Skeletal muscle tissue (tissue), 3 donors: ENCODE measurements at regions not wholly inside any gene's neighbourhood (a gene's known extent, or its start where the extent isn't known, plus 50 kb on each side); places are given as distances from the start of the nearest gene placed in this dataset.

Source experiments
- H3K27ac ChIP-seq: one replicate; pipeline ENCODE4 v1.7.0; 2013; ENCODE audit warnings: mild to moderate bottlenecking, low read depth, low read length, inconsistent platforms
- H3K27me3 ChIP-seq, 3 donors: one replicate each; pipeline ENCODE4 v1.7.0; 2013; ENCODE audit warnings: low read length in 3 of 3; ENCODE audit not compliant: control insufficient read depth in 3 of 3, insufficient read depth in 3 of 3
- H3K36me3 ChIP-seq, 3 donors: one replicate each; pipeline ENCODE4 v1.7.0; 2013; ENCODE audit warnings: low read length in 3 of 3; ENCODE audit not compliant: control insufficient read depth in 3 of 3, insufficient read depth in 3 of 3
- H3K4me1 ChIP-seq, 3 donors: one replicate each; pipeline ENCODE4 v1.7.0; 2013; ENCODE audit warnings: low read length in 3 of 3, mild to moderate bottlenecking in 3 of 3; ENCODE audit not compliant: control insufficient read depth in 3 of 3, insufficient read depth in 3 of 3
- H3K4me3 ChIP-seq, 3 donors: one replicate each; pipeline ENCODE4 v1.7.0; 2013; ENCODE audit warnings: low read length in 3 of 3
- H3K9ac ChIP-seq, 3 donors: one replicate each; pipeline ENCODE4 v1.7.0; 2013; ENCODE audit warnings: low read length in 3 of 3, mild to moderate bottlenecking in 3 of 3, moderate library complexity in 2 of 3, low read depth in 1 of 3
- H3K9me3 ChIP-seq, 3 donors: one replicate each; pipeline ENCODE4 v1.7.0; 2013; ENCODE audit warnings: low read length in 3 of 3; ENCODE audit not compliant: control insufficient read depth in 3 of 3
- donor health status: Osteomylitis.

- Histone ChIP-seq H3K4me1 (peaks cover 0 to 4% (median 3%) of the 10 kb centered on the region in 3 donors), H3K9me3 (no peaks in the 10 kb centered on the region), H3K27ac (no peak overlapping the region), H3K27me3 (no peaks in the 10 kb centered on the region), H3K36me3 (no peaks in the 10 kb centered on the region), H3K9ac (no peak overlapping the region), H3K4me3 (no peak overlapping the region)
These were observed 223.2 kb upstream of the TSHZ2 start for GRCh38 chr20:52748990-52749389.

- Histone ChIP-seq H3K27ac (no peak overlapping the region), H3K4me1 (peaks cover 0 to 4% (median 3%) of the 10 kb centered on the region in 3 donors), H3K9ac (no peak overlapping the region), H3K27me3 (no peaks in the 10 kb centered on the region), H3K4me3 (no peak overlapping the region), H3K36me3 (no peaks in the 10 kb centered on the region), H3K9me3 (no peaks in the 10 kb centered on the region)
These were observed 223.7 kb upstream of the TSHZ2 start for GRCh38 chr20:52748285-52748932.

- Histone ChIP-seq H3K4me3 (no peak overlapping the region), H3K27ac (no peak overlapping the region), H3K27me3 (no peaks in the 10 kb centered on the region), H3K9ac (no peak overlapping the region), H3K9me3 (no peaks in the 10 kb centered on the region), H3K4me1 (peaks cover 0 to 4% (median 3%) of the 10 kb centered on the region in 3 donors), H3K36me3 (no peaks in the 10 kb centered on the region)
These were observed 224.3 kb upstream of the TSHZ2 start for GRCh38 chr20:52747845-52748284.

- Histone ChIP-seq H3K36me3 (no peaks in the 10 kb centered on the region), H3K4me1 (peaks cover 0 to 4% (median 3%) of the 10 kb centered on the region in 3 donors), H3K27me3 (no peaks in the 10 kb centered on the region), H3K9ac (no peak overlapping the region), H3K27ac (no peak overlapping the region), H3K9me3 (no peaks in the 10 kb centered on the region), H3K4me3 (no peak overlapping the region)
These were observed 225.4 kb upstream of the TSHZ2 start for GRCh38 chr20:52746770-52747169.

GRCh38 chr20:52746190-52746589 lies 226.0 kb upstream of the TSHZ2 start:
- Histone ChIP-seq H3K27me3 (no peaks in the 10 kb centered on the region), H3K9ac (no peak overlapping the region), H3K4me1 (peaks cover 0 to 4% (median 3%) of the 10 kb centered on the region in 3 donors)

DNA sequence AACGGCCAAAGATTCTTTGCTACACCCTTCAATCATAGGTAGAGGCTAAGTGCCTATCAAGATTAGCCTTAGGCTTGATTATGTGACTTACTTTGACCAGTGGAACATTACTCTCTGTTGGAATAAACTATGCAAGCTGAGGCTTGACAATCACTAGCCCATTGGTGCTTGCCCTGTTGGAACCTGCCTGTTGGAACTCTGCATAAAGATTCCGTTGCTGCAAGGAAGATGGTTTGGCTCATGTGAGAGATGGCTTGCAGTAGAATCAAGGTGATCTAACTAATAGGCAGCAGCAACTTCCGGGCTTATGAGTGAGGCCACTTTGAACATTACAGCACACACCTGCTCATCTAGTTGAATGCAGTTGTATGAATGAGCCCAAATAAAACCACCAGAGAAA lies 227.7 kb upstream of the TSHZ2 start:
- Histone ChIP-seq H3K9ac (no peak overlapping the region), H3K36me3 (no peaks in the 10 kb centered on the region)

More at GRCh38 chr20:52746190-52746589, 226.0 kb upstream of the TSHZ2 start:
- Histone ChIP-seq H3K4me3 (no peak overlapping the region), H3K9me3 (no peaks in the 10 kb centered on the region), H3K36me3 (no peaks in the 10 kb centered on the region), H3K27ac (no peak overlapping the region)

GRCh38 chr20:52738081-52738480 lies 234.1 kb upstream of the TSHZ2 start:
- Histone ChIP-seq H3K4me1 (no peaks in the 10 kb centered on the region), H3K36me3 (no peaks in the 10 kb centered on the region), H3K9ac (no peak overlapping the region), H3K9me3 (no peaks in the 10 kb centered on the region), H3K27ac (no peak overlapping the region), H3K4me3 (no peak overlapping the region), H3K27me3 (no peaks in the 10 kb centered on the region)

More for the DNA sequence above, 227.7 kb upstream of the TSHZ2 start:
- no peak overlapping the region for H3K4me3 ChIP-seq
- no peak overlapping the region for H3K27ac ChIP-seq
- no peaks in the 10 kb centered on the region for H3K9me3 ChIP-seq
- peaks cover 0 to 4% (median 3%) of the 10 kb centered on the region in 3 donors for H3K4me1 ChIP-seq
- no peaks in the 10 kb centered on the region for H3K27me3 ChIP-seq

GRCh38 chr20:52736507-52736906 lies 235.7 kb upstream of the TSHZ2 start:
- no peaks in the 10 kb centered on the region for H3K36me3 ChIP-seq
- no peaks in the 10 kb centered on the region for H3K4me1 ChIP-seq
- no peak overlapping the region for H3K9ac ChIP-seq
- H3K4me3 ChIP-seq: no peak overlapping the region
- H3K9me3 ChIP-seq: no peaks in the 10 kb centered on the region
- H3K27me3 ChIP-seq: no peaks in the 10 kb centered on the region
- no peak overlapping the region for H3K27ac ChIP-seq

GRCh38 chr20:52731093-52731492 lies 241.1 kb upstream of the TSHZ2 start:
- Histone ChIP-seq H3K9me3 (peaks cover 0 to 7% (median 0%) of the 10 kb centered on the region in 3 donors), H3K4me3 (no peak overlapping the region), H3K4me1 (no peaks in the 10 kb centered on the region), H3K36me3 (no peaks in the 10 kb centered on the region), H3K9ac (no peak overlapping the region), H3K27ac (no peak overlapping the region), H3K27me3 (no peaks in the 10 kb centered on the region)

GRCh38 chr20:52727740-52728456 lies 244.3 kb upstream of the TSHZ2 start:
- Histone ChIP-seq H3K4me1 (no peaks in the 10 kb centered on the region), H3K27me3 (no peaks in the 10 kb centered on the region), H3K4me3 (no peak overlapping the region), H3K9ac (no peak overlapping the region), H3K27ac (no peak overlapping the region), H3K9me3 (peaks cover 0 to 7% (median 0%) of the 10 kb centered on the region in 3 donors), H3K36me3 (no peaks in the 10 kb centered on the region)
